AG04449 (cell line): ENCODE measurements at regions not wholly inside any gene's neighbourhood (a gene's known extent, or its start where the extent isn't known, plus 50 kb on each side); places are given as distances from the start of the nearest gene placed in this dataset.
A peak's percentile ranks its signal among the peaks of the same experiment; 100 is the strongest.
"Not testable (repeated sequence)": the region's sequence is repeated elsewhere in the genome, so short reads cannot be mapped to it uniquely, and the experiment has no call there.

Source experiments
- CTCF ChIA-PET: fragments of 350-600 bp; formaldehyde crosslinking; extraction: SDS; loops from one replicate; lab custom pipeline; 2021; ENCODE audit warnings: antibody characterized with exemption; lab: Yijun Ruan, JAX
- POLR2A ChIA-PET: fragments of 400-600, 350-600 bp; formaldehyde crosslinking; extraction: SDS; loops from one replicate; lab custom pipeline; 2020; ENCODE audit warnings: antibody characterized with exemption, inconsistent platforms; lab: Yijun Ruan, JAX
- DNase-seq: peaks from one replicate; pipeline ENCODE4 v3.0.0-alpha.2; 2010; ENCODE audit warnings: low read depth, low spot score
- H3K4me3 ChIP-seq: 2 replicates; pipeline ENCODE4 v1.5.1; 2011; ENCODE audit warnings: low read depth, mild to moderate bottlenecking, control low read depth, low read length
- TF ChIP-seq, protein P1 (sequence below): IDR thresholded peaks from one replicate; pipeline ENCODE4 v1.5.1; 2011; ENCODE audit warnings: mild to moderate bottlenecking, moderate library complexity, low read length, control low read depth, inconsistent platforms; ENCODE audit not compliant: insufficient read depth; ENCODE audit errors: missing control alignments

DNA sequence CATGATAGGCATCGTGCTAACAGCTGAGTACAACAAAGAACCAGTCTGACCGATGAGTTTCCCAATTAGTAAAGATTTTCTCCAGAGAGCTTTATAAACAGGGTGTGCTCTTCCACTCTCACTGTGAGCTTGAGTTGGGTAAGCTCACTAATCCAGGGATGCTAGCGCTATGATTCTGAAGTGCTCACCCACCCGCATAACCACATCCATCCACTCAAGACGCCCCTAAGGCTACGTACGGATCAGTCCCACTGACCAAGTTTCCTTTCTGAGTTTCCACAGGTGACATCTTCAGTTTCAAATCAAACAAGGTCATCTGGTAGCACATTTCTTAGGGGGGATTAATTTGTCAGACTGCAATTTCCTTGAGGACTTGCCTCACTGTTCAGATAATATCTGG lies 141.1 kb upstream of the ABI3BP start:
- H3K4me3 ChIP-seq, result no peak overlapping the region
- TF ChIP-seq, protein P1, sequence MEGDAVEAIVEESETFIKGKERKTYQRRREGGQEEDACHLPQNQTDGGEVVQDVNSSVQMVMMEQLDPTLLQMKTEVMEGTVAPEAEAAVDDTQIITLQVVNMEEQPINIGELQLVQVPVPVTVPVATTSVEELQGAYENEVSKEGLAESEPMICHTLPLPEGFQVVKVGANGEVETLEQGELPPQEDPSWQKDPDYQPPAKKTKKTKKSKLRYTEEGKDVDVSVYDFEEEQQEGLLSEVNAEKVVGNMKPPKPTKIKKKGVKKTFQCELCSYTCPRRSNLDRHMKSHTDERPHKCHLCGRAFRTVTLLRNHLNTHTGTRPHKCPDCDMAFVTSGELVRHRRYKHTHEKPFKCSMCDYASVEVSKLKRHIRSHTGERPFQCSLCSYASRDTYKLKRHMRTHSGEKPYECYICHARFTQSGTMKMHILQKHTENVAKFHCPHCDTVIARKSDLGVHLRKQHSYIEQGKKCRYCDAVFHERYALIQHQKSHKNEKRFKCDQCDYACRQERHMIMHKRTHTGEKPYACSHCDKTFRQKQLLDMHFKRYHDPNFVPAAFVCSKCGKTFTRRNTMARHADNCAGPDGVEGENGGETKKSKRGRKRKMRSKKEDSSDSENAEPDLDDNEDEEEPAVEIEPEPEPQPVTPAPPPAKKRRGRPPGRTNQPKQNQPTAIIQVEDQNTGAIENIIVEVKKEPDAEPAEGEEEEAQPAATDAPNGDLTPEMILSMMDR, result no peak
- ChIA-PET CTCF (interaction anchor here (1.0 kb wide), 1 partner anchor 10 kb away, joined by 4 read pairs; no protein-coding TSS in a partner anchor), POLR2A (no interaction called here)
- DNase-seq, result no peak

DNA sequence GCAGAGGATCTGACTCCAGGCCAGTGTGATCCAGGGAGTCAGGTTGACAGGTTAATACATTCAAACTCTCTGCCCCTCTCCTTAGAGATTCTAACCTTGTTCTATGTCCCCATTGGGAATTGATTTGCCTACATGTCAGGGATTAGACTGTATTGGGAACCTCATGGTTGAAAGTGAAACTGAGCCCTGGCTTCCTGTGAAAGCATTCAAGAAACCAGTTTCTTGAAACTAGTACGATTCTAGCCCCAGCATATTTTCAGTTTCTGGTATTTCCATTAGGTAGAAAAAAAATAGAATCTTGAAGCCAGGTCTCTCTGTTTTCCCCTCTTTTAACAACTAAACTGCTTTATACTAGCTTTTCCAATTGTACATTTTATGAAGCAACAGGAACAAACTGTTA lies 140.4 kb upstream of the ABI3BP start:
- TF ChIP-seq, protein P1, result no peak
- ChIA-PET CTCF (interaction anchor here (1.0 kb wide), 1 partner anchor 10 kb away, joined by 4 read pairs; no protein-coding TSS in a partner anchor), POLR2A (no interaction called here)
- no peak overlapping the region for H3K4me3 ChIP-seq
- DNase-seq, result no peak

DNA sequence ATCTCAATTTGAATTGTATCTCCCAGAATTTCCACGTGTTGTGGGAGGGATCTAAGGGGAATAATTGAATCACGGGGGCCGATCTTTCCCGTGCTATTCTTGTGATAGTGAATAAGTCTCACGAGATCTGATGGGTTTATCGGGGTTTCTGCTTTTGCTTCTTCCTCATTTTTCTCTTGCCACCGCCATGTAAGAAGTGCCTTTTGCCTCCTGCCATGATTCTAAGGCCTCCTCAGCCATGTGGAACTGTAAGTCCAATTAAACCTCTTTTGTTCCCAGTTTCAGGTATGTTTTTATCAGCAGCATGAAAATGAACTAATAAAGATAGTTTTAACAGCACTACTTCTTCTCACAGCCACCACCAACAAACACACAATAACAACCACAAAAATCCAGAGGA lies 140.0 kb upstream of the ABI3BP start:
- H3K4me3 ChIP-seq, POLR2A ChIA-PET: not testable (repeated sequence)

DNA sequence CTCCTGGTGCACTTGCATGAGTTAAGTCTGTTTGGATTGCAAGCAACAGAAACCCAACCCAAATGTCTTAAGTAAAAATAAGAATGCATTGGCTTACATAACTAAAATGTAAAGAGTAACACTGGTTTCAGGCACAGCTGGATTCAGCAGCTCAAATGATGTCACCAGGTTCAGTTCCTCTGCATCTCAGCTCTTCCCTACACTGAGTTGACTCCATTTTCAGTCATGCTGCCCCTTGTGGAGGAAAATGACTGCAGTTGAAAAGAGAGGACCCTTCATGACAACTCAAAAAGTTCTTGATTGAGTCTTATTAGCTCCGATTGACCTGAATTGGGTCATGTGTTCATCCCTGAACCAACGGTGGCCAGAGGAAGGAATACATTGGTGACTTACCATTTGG lies 138.5 kb upstream of the ABI3BP start:
- ChIA-PET CTCF (no interaction called here), POLR2A (no interaction called here)
- H3K4me3 ChIP-seq, result no peak overlapping the region
- no peak for DNase-seq
- TF ChIP-seq, protein P1, result no peak

More for the DNA sequence above, 140.0 kb upstream of the ABI3BP start:
- DNase-seq, result not testable (repeated sequence)
- CTCF ChIA-PET, result interaction anchor here (1.0 kb wide), 1 partner anchor 11 kb away, joined by 4 read pairs; no protein-coding TSS in a partner anchor

DNA sequence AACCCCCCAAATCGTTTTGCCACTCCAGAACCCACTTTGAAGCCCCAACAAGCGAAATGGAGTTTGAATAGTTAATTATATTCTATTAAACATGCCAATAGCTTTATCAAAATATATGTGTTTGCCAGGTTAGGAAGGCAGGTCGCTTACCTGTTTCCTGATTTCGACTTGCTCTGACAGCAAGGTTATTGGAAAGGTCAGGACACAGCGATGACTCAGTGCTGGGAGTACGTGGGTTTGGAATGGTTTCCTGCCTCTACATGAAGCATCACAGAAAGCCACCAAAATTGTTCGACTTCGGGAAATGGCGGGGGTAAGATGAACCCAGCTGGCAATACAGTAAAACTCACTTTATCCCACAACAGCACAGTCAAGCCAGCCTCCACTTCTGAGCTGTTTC lies 135.6 kb upstream of the ABI3BP start:
- no peak for DNase-seq
- ChIA-PET CTCF (interaction anchor here (1.3 kb wide), 1 partner anchor 11 kb away, joined by 4 read pairs; no protein-coding TSS in a partner anchor), POLR2A (no interaction called here)
- no peak overlapping the region for H3K4me3 ChIP-seq
- TF ChIP-seq, protein P1, result no peak

DNA sequence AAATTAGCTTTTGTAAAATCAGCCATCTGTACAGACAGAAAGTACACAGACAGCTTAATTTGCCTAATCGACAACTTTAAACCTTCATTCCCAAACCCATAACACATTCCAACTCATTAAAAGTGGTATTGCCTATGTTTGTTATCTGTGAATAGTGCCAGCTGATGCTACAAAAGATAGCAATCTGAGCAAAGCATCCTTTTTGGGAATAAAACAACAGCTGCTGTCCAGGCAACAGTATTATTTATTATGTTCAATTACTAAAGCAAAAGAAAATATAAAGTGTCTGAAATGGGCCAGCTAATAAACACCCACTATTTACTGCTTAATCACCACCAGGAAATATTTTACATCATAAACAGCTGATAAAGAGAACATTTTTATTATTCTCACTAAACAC lies 134.8 kb upstream of the ABI3BP start:
- ChIA-PET POLR2A (interaction anchor here (0.6 kb wide), 1 partner anchor 62 kb away, joined by 3 read pairs; no protein-coding TSS in a partner anchor), CTCF (interaction anchor here (1.2 to 1.3 kb wide), 2 partner anchors 12 to 19 kb away, joined by 3 to 4 read pairs; no protein-coding TSS in a partner anchor)
- no peak for DNase-seq
- TF ChIP-seq, protein P1, result no peak
- no peak overlapping the region for H3K4me3 ChIP-seq

DNA sequence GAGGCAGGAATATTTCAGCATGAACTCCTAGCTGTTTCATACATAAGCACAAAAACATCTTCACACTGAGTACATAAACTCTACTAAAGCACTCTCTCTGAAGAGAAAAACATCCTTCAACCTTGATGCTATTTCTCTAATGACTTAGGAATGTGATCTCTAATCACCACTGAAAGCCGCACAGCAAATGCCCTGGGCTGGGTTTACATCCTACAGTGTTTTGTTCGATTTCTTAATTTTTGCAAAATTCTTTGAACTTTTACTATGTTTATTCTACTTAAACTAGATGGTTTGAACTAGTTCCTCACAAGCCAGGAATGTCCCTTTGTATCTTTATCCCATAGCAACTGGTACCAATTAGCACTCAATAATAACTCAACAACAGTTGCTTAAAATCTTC lies 130.9 kb upstream of the ABI3BP start:
- TF ChIP-seq, protein P1, result no peak
- ChIA-PET CTCF (no interaction called here), POLR2A (no interaction called here)
- no peak overlapping the region for H3K4me3 ChIP-seq
- peak; percentile 24 for DNase-seq
